ENCODE measurements at regions not wholly inside any gene's neighbourhood (a gene's known extent, or its start where the extent isn't known, plus 50 kb on each side); places are given as distances from the start of the nearest gene placed in this dataset.

DNA sequence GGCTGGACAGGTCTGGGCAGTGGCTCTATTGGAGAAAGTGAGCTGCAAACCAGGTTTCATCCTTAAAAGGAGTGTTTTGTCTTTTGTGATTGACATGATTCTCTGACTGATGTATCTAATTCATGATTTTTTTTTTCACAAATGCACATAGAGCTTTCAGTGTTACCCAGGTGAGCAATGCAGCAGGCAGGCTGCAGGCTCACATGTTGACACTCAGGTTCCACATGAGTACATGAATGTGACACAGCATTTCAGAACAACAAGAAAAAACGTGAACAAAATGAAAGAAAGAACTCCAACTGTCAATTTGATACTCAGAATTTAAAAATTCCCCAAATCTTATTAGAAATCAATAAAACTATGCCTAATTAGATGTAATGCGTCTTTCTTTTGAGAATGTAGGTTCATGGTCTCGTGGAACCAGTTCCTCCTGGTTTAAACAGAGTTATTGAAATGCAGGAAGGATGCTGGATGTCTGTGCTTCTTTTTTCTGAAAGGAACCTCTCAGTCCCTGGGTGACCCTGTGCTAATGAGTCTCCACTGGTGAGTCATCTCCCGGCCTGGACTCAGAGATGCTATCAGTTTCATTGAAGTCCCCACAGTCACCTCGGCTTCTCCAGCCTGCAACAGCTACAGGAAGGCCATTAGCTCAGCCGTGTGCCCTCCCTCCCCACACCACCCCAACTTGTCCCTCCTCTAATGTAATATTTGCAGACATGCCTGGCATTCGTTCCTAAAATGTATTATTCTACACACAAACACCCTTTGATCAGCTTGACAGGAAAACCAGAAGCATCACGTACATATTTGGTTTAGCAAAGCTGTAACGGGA lies 430.4 kb downstream of the LPIN1 start:
- peak overlapping the region; percentile 5 for H3K9ac ChIP-seq (replicated peaks; ENCODE audit: extremely low read depth, insufficient read depth, low read length)
- CTCF ChIA-PET = interaction anchor here (1.3 to 1.7 kb wide), 2 partner anchors 347 to 830 kb away, joined by 3 to 9 read pairs; no protein-coding TSS in a partner anchor
- POLR2A ChIA-PET = no interaction called here

More for the DNA sequence above, 430.4 kb downstream of the LPIN1 start:
- peak; percentile 49 for DNase-seq (ENCODE audit: low read depth, low spot score)
- Histone ChIP-seq H4K20me1 (replicated peaks; ENCODE audit: control insufficient read depth, extremely low read depth, insufficient read depth, low read length) (no peaks in the 10 kb centered on the region), H2AFZ (ENCODE audit: low read depth, low read length) (no peak overlapping the region), H3K9me1 (replicated peaks; ENCODE audit: control insufficient read depth, extremely low read depth, insufficient read depth, low read length) (no peaks in the 10 kb centered on the region), H3K4me2 (ENCODE audit: insufficient read depth, low read length) (peak overlapping the region; percentile 55), H3K4me3 (replicated peaks in 1 of 3; ENCODE audit: insufficient read depth in 1 of 3, low read depth in 1 of 3, low read length in 3 of 3) (no peak overlapping the region), H3K9me3 (replicated peaks; ENCODE audit: control insufficient read depth, insufficient read depth, low read length) (no peaks in the 10 kb centered on the region), H3K36me3 (ENCODE audit: control insufficient read depth in 2 of 2, extremely low read depth in 1 of 2, insufficient read depth in 2 of 2, low read length in 2 of 2) (no peaks in the 10 kb centered on the region), H3K27me3 (ENCODE audit: control insufficient read depth in 2 of 2, insufficient read depth in 2 of 2, low read length in 2 of 2) (no peaks in the 10 kb centered on the region), H3K27ac (ENCODE audit: insufficient read depth, low read depth, low read length) (peak overlapping the region; percentile 12), H3K4me1 (ENCODE audit: control insufficient read depth, extremely low read depth, insufficient read depth, low read length) (peaks cover 20% of the 10 kb centered on the region), H3K79me2 (ENCODE audit: control insufficient read depth, insufficient read depth, low read length) (no peaks in the 10 kb centered on the region)
- dilution Hi-C loops (cut with MboI; ENCODE audit: extremely low pct_ligation_motif_present, low sequenced_read_pairs) = no loop called here
- TF ChIP-seq, protein P1, sequence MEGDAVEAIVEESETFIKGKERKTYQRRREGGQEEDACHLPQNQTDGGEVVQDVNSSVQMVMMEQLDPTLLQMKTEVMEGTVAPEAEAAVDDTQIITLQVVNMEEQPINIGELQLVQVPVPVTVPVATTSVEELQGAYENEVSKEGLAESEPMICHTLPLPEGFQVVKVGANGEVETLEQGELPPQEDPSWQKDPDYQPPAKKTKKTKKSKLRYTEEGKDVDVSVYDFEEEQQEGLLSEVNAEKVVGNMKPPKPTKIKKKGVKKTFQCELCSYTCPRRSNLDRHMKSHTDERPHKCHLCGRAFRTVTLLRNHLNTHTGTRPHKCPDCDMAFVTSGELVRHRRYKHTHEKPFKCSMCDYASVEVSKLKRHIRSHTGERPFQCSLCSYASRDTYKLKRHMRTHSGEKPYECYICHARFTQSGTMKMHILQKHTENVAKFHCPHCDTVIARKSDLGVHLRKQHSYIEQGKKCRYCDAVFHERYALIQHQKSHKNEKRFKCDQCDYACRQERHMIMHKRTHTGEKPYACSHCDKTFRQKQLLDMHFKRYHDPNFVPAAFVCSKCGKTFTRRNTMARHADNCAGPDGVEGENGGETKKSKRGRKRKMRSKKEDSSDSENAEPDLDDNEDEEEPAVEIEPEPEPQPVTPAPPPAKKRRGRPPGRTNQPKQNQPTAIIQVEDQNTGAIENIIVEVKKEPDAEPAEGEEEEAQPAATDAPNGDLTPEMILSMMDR (IDR thresholded peaks at IDR 0.05; ENCODE audit: extremely low read depth in 1 of 2, insufficient read depth in 1 of 2, low read depth in 1 of 2, low read length in 2 of 2) = no peak
- TF ChIP-seq, protein P2, sequence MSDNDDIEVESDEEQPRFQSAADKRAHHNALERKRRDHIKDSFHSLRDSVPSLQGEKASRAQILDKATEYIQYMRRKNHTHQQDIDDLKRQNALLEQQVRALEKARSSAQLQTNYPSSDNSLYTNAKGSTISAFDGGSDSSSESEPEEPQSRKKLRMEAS (IDR thresholded peaks at IDR 0.05; ENCODE audit: insufficient read depth, insufficient read length) = no peak
- TF ChIP-seq EZH2 (IDR thresholded peaks at IDR 0.05; ENCODE audit: borderline replicate concordance, low read depth, low read length, severe bottlenecking) (no peak), POLR2AphosphoS5 (IDR thresholded peaks at IDR 0.05; ENCODE audit: insufficient read depth, low read depth, low read length) (no peak), JUN (IDR thresholded peaks at IDR 0.05; ENCODE audit: borderline replicate concordance, insufficient read depth, insufficient read length, low read depth) (peak; percentile 78), POLR2A (IDR thresholded peaks at IDR 0.05; ENCODE audit: low read depth, low read length) (no peak), MYC (IDR thresholded peaks at IDR 0.05; ENCODE audit: low read depth, low read length) (no peak), FOS (IDR thresholded peaks at IDR 0.05; ENCODE audit: borderline replicate concordance, insufficient read depth, low read length) (peak; percentile 91), GATA2 (IDR thresholded peaks at IDR 0.05; ENCODE audit: insufficient read depth, insufficient read length, low read depth, low read length) (peak; percentile 97)
- intact Hi-C loops (cut with micrococcal nuclease) = loop anchor here (1.0 to 10.0 kb wide), 3 partner anchors 22 to 778 kb away; no protein-coding TSS in a partner anchor
- no TSS peak for BruUV-seq (replicated peaks)
- FAIRE-seq = peak; percentile 96

Measured in endothelial cell of umbilical vein (primary cell).